ENCODE measurements at regions not wholly inside any gene's neighbourhood (a gene's known extent, or its start where the extent isn't known, plus 50 kb on each side); places are given as distances from the start of the nearest gene placed in this dataset.

GRCh38 chr14:84670796-84671195 is 859.1 kb upstream of the FLRT2 start:
- BruUV-seq (replicated peaks), result no TSS peak
- no peak overlapping the region for H3K27ac Mint-ChIP-seq (ENCODE audit: unreplicated experiment)
- Histone ChIP-seq H3K4me1 (no peaks in the 10 kb centered on the region), H3K27me3 (replicated peaks; ENCODE audit: control insufficient read depth, insufficient read depth, low read length) (no peaks in the 10 kb centered on the region), H3K9me3 (no peaks in the 10 kb centered on the region), H3K36me3 (ENCODE audit: control insufficient read depth, insufficient read depth, low read length) (no peaks in the 10 kb centered on the region), H3K4me3 (ENCODE audit: low read depth, low read length) (no peak overlapping the region)
- TF ChIP-seq CTCF (IDR thresholded peaks at IDR 0.05; ENCODE audit: insufficient read depth in 1 of 2, low read depth in 1 of 2, low read length in 1 of 2, severe bottlenecking in 1 of 2, unreplicated experiment in 1 of 2), result no peak
- H3K9me3 Mint-ChIP-seq (ENCODE audit: unreplicated experiment), result no peaks in the 10 kb centered on the region
- ChIA-PET CTCF (no interaction called here), POLR2A (no interaction called here)
- intact Hi-C loops (cut with micrococcal nuclease; ENCODE audit: unreplicated experiment), result no loop called here
- no peaks in the 10 kb centered on the region for H3K27me3 Mint-ChIP-seq (ENCODE audit: insufficient read depth, unreplicated experiment)
- no peaks in the 10 kb centered on the region for H3K36me3 Mint-ChIP-seq (ENCODE audit: insufficient read depth, unreplicated experiment)
- no peaks in the 10 kb centered on the region for H3K4me1 Mint-ChIP-seq (ENCODE audit: low read depth, unreplicated experiment)
- no peak overlapping the region for H3K4me3 Mint-ChIP-seq (ENCODE audit: unreplicated experiment)
- DNase-seq, result no peak

- CTCF ChIA-PET, result no interaction called here
- BruUV-seq (replicated peaks), result no TSS peak
- H3K36me3 ChIP-seq (ENCODE audit: control insufficient read depth, insufficient read depth, low read length), result no peaks in the 10 kb centered on the region
- no peaks in the 10 kb centered on the region for H3K9me3 ChIP-seq
- POLR2A ChIA-PET, result no interaction called here
- Mint-ChIP-seq H3K27me3 (ENCODE audit: insufficient read depth, unreplicated experiment) (no peaks in the 10 kb centered on the region), H3K27ac (ENCODE audit: unreplicated experiment) (no peak overlapping the region), H3K9me3 (ENCODE audit: unreplicated experiment) (no peaks in the 10 kb centered on the region), H3K36me3 (ENCODE audit: insufficient read depth, unreplicated experiment) (no peaks in the 10 kb centered on the region), H3K4me1 (ENCODE audit: low read depth, unreplicated experiment) (no peaks in the 10 kb centered on the region), H3K4me3 (ENCODE audit: unreplicated experiment) (no peak overlapping the region)
- no peak for DNase-seq
- H3K4me1 ChIP-seq, result no peaks in the 10 kb centered on the region
- intact Hi-C loops (cut with micrococcal nuclease; ENCODE audit: unreplicated experiment), result no loop called here
- H3K4me3 ChIP-seq (ENCODE audit: low read depth, low read length), result no peak overlapping the region
- no peak for TF ChIP-seq CTCF (IDR thresholded peaks at IDR 0.05; ENCODE audit: insufficient read depth in 1 of 2, low read depth in 1 of 2, low read length in 1 of 2, severe bottlenecking in 1 of 2, unreplicated experiment in 1 of 2)
- no peaks in the 10 kb centered on the region for H3K27me3 ChIP-seq (replicated peaks; ENCODE audit: control insufficient read depth, insufficient read depth, low read length)
Observed at GRCh38 chr14:84671776-84672175, 858.2 kb upstream of the FLRT2 start.

DNA sequence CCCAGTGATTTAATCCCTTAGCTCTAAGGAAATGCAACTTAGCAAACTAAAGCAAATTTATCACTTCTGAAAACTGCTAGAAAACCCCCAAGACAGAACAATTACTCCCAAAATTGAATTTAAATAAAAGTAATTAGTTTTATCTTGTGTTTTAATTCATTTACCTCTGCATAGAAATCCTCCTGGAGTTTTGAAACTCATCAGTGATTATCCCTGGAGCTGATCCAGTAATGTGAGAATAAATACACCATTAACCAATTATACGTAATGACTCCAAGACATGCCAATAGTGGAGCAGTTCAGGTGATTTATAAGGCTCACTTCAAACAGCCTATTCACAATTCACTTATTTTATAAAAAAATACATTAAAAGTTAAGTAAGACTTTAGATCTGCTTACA is 855.3 kb upstream of the FLRT2 start:
- intact Hi-C loops (cut with micrococcal nuclease; ENCODE audit: unreplicated experiment), result no loop called here
- Histone ChIP-seq H3K4me1 (no peaks in the 10 kb centered on the region), H3K9me3 (no peaks in the 10 kb centered on the region), H3K4me3 (ENCODE audit: low read depth, low read length) (no peak overlapping the region), H3K27me3 (replicated peaks; ENCODE audit: control insufficient read depth, insufficient read depth, low read length) (no peaks in the 10 kb centered on the region), H3K36me3 (ENCODE audit: control insufficient read depth, insufficient read depth, low read length) (no peaks in the 10 kb centered on the region)
- ChIA-PET POLR2A (no interaction called here), CTCF (no interaction called here)
- H3K4me3 Mint-ChIP-seq (ENCODE audit: unreplicated experiment), result no peak overlapping the region
- H3K27ac Mint-ChIP-seq (ENCODE audit: unreplicated experiment), result no peak overlapping the region
- no peaks in the 10 kb centered on the region for H3K4me1 Mint-ChIP-seq (ENCODE audit: low read depth, unreplicated experiment)
- TF ChIP-seq CTCF (IDR thresholded peaks at IDR 0.05; ENCODE audit: insufficient read depth in 1 of 2, low read depth in 1 of 2, low read length in 1 of 2, severe bottlenecking in 1 of 2, unreplicated experiment in 1 of 2), result no peak
- DNase-seq, result no peak
- no peaks in the 10 kb centered on the region for H3K27me3 Mint-ChIP-seq (ENCODE audit: insufficient read depth, unreplicated experiment)
- H3K9me3 Mint-ChIP-seq (ENCODE audit: unreplicated experiment), result no peaks in the 10 kb centered on the region
- no TSS peak for BruUV-seq (replicated peaks)
- H3K36me3 Mint-ChIP-seq (ENCODE audit: insufficient read depth, unreplicated experiment), result no peaks in the 10 kb centered on the region

Data from Caco-2 (cell line).